ENCODE measurements at regions not wholly inside any gene's neighbourhood (a gene's known extent, or its start where the extent isn't known, plus 50 kb on each side); places are given as distances from the start of the nearest gene placed in this dataset.
"Not testable (repeated sequence)": the region's sequence is repeated elsewhere in the genome, so short reads cannot be mapped to it uniquely, and the experiment has no call there.

DNA sequence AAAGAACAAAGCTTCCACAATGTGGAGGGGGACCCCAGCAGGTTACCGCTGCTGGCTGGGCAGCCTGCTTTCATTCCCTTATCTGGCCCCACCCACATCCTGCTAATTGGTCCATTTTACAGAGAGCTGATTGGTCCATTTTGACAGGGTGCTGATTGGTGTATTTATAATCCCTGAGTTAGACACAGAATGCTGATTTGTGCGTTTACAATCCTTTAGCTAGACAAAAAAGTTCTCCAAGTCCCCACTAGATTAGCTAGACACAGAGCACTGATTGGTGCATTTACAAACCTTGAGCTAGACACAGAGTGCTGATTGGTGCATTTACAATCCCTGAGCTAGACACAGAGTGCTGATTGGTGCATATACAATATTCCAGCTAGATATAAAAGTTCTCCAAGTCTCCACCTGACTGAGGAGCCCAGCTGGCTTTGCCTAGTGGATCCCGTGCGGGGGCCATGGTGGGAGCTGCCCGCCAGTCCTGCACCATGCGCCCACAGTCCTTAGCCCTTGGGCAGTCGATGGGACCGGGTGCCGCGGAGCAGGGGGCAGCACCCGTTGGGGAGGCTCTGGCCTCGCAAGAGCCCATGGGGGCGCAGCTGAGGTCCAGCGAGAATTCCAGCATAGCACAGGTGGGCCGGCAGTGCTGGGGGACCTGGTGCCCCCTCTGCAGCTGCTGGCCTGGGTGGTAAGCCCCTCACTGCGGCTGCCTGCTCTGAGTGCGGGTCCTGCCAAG lies 88.8 kb upstream of the MYLIP start:
- not testable (repeated sequence) for DNase-seq (ENCODE audit: low read depth)

DNA sequence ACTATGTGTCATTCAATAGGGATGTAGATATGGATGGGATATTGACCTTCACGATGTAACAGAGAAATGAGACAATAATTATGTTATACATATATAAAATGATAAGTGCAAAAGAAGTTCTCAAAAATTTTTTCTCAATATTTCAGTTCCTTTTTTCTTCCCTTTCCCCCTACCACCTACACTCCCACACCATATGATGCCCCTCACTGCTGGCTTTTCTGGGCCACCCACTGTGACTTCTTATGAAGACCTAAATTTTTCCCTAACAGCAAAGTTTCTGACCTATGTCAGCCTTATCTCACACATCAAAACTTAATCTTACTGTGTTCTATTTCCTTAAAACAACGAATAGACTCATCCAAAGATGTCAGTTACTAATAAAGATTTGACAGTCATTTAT lies 89.9 kb upstream of the MYLIP start:
- no peak for DNase-seq (ENCODE audit: low read depth)

DNA sequence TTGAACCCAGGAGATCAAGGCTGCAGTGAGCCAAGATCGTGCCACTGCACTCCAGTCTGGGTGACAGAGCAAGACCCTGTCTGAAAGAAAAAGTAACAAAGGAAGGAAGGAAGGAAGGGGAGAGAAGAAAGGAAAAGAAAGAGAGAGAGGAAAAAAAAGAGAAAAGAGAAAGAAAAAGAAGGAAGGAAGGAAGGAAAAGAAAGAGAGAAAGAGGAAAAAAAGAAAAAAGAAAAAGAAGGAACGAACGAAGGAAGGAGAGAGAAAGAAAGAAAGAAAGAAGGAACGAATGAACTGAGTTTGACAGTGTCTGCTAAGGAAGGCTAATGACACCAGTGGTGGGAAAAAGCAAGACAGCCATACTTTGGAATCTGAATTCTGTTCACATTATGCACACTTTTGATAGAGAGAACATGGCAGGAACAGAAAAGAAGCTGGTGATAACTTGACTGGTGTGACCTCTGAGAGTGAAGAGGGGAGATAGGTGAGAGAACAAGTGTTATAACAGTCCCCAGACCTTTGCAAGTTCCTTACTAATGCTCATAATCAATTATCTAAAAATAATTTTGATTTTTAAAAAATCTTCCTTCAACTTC lies 93.3 kb upstream of the MYLIP start:
- DNase-seq (ENCODE audit: low read depth), result no peak

DNA sequence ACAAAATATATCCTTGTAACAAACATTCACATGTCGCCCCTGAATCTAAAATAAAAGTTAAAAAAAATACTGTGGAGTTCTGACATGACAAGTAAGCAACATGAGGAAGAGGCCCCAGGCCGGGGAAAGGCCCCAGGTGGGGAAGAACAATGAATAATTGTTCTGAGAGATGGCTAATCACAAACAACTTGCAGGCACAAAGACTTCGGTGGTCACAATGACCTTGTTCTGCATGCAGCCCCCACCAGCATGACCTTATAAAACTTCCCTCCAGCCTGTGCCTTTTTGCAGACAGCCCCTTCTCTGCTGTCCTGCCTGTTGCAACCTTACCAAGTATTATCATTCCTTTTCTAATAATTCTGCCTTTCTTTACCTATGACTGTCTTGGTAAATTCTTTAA lies 95.7 kb upstream of the MYLIP start:
- no peak for DNase-seq (ENCODE audit: low read depth)

DNA sequence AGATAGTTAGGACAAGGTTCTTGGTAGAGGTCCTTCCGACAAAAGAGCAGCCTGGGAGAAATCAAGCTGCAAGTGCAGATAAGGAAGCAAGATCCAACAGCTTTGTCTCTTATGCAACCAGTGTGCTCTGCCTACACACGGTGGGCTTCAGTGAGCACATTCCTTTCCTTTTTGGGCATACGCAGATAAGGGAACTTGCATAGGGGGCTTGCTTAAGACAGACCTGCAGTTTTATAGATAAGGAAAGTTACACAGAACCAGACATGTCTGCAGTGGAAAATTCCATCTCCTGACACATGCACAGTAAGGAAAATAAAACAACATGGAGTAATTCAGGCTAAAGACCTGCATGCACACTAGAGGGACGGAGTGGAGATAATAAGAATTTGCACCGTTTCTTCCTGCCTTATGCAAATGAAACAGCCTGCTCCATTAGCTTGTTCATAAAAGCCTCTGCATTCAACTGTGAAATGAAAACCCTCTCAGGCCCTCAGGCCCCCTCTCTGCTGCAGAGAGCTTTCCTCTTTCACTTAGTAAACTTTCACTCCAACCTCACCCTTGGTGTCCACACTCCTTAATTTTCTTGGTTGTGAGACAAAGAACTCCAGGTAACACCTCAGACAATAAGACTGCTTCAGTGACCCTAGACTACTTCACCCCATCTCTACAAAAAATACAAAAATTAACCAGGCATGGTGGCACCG lies 97.5 kb upstream of the MYLIP start:
- DNase-seq (ENCODE audit: low read depth), result no peak

DNA sequence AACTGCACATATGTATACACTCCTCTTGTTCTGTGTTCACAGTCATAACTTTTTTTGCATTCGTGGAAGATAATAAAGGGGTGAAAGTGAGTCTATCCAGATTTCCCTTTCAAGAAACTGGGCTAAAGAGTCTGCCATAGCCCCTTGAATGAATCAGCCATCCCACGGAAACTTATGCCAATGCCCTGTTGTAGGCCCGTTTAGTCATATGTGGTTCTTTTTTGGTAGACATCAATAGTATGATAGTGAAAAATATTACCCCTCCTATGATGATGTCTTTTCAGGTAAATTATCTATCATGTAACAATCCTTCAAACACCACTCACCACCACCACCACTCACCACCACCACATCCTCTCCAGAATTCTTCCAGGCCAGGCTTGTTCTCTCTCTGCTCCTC lies 99.9 kb upstream of the MYLIP start:
- DNase-seq (ENCODE audit: low read depth), result no peak

DNA sequence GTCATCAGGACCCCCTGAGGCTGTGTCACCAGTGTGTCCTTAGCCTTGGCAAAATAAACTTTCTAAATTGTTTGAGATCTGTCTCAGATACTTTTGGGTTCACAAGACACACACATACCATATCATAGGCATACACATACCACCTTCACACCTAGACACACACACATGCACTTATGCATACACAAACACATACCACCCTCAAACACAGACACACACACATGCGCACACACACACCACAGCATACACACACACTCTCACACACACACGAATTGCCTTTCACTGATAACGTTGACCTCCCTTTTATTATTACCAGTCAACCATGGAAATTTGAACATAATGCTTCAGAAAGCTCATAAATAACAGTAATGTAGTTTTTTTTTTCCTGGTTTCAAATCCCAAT lies 108.6 kb upstream of the MYLIP start:
- no peak for DNase-seq (ENCODE audit: low read depth)

DNA sequence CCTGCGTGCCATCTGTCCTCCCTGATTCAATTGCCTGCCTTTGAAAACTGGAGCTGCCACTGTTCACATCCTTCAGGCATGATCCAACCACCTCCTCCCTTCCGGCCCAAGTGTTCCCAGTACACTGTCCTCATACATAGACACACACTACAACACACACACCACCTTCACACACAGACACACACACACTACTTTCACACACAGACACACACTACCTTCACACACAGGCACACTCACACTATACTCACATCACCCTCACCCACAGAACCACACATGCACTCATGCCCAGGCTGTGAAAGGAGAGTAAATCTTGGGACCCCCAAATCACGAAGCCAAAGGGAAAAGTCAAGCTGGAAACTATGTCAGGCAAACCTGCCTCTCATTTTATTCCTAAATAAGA lies 109.4 kb upstream of the MYLIP start:
- no peak for DNase-seq (ENCODE audit: low read depth)

DNA sequence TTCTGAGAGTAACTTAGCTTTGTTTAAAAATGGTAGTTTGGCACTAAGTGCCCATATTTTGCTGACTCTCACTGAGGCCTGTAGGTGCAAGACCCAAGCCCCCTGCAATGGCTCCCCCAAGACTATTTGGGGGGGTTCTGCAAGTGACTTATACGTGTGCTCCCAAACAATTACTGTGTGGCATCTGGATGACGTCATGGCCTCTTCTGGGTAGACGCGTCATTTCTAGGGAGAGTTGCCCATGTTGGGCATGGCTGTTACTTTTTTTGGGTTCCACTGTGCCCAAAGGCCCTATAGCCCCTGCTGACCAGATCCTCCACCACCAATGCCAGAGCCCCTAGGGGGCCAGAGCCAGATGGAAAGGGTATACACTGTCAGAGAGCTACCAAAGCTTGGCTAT lies 110.3 kb upstream of the MYLIP start:
- DNase-seq (ENCODE audit: low read depth), result no peak

DNA sequence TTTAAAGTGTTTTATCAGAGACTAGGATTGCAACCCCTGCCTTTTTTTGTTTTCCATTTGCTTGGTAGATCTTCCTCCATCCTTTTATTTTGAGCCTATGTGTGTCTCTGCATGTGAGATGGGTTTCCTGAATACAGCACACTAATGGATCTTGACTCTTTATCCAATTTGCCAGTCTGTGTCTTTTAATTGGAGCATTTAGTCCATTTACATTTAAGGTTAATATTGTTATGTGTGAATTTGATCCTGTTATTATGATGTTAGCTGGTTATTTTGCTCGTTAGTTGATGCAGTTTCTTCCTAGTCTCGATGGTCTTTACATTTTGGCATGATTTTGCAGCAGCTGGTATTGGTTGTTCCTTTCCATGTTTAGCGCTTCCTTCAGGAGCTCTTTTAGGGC lies 114.6 kb upstream of the MYLIP start:
- not testable (repeated sequence) for DNase-seq (ENCODE audit: low read depth)

DNA sequence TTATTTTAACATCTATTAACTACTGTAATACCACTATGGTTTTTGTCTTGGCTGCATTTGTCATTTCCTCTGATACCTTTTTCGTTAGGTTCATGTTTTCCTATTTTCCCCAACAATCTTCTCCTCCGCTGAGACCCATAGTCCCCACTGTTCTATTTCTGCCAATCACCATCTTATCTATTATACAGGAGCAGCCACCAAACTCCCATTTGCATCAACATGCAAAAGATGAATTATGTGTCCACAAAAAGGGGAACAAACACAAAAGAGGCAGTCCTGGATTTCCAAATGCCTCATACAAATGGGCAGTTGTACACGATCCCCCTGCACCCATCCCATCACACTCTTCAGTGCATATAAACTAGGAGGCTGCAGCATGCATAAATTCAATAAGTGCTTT lies 121.7 kb upstream of the MYLIP start:
- no peak for DNase-seq (ENCODE audit: low read depth)

DNA sequence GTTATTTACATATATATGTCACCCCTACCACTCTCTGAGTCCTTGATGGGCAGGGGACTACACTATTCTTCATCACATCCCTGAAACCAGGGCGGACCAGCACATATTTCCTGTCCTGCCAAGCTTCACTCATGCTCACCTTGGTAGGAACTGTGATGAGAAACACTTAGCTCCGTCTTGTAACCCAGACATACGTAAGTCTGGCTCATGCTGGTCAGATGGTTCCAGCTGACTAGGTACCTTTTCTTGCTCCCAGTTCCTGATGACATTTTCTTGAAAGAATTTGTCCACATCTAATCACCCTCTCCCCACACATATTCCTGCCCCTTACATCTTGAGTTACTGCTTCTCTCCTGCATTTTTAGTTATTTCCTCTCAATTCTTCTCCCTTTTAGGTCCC lies 122.2 kb upstream of the MYLIP start:
- no peak for DNase-seq (ENCODE audit: low read depth)

DNA sequence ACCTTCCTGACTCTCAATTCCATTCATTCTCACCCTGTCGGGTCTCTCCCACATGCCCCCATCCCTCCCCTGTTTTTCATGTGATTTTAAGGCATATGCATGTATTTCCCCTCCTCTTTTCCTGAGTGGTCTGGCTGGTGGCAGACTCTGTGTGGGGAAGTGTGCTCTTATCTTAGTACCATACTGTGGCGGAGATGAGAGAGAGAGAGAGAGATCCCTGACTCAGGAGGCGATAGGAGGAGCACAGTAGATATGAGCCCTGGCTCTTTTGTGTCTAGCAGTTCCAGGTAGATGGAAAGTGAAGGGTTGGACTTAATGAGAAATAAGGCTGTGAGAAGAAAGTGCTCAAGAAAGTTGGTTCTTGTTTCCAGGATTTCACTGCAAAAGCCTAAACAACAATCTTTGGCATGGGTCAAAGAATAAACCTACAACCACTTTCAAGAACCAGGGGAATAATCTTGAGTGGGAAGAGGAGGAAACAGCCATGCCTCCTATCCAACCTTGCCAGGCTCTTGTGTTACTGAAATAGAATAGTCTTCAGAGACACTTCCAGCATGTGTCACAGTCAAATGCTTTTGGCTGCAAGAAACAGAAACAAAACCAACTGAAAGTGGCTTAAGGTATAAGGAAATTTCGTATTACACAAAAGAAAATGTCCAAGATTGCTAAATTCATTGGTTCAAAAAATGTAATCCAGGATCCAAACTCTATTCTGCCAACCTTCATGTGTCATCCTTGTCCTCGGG lies 123.8 kb upstream of the MYLIP start:
- DNase-seq (ENCODE audit: low read depth), result no peak

DNA sequence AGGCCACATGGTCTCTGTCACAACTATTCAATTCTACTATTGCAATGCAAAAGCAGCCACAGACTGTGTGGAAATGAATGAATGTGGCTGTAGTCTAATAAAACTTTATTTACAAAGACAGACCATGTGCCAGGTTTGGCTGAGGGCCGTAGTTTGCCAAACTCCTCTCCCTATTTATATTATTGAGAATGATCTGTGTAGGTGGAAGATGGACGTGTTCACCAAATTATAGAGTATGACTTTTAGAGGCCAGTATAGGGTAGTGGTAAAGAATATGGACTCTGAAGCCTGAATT lies 125.7 kb upstream of the MYLIP start:
- no peak for DNase-seq (ENCODE audit: low read depth)

DNA sequence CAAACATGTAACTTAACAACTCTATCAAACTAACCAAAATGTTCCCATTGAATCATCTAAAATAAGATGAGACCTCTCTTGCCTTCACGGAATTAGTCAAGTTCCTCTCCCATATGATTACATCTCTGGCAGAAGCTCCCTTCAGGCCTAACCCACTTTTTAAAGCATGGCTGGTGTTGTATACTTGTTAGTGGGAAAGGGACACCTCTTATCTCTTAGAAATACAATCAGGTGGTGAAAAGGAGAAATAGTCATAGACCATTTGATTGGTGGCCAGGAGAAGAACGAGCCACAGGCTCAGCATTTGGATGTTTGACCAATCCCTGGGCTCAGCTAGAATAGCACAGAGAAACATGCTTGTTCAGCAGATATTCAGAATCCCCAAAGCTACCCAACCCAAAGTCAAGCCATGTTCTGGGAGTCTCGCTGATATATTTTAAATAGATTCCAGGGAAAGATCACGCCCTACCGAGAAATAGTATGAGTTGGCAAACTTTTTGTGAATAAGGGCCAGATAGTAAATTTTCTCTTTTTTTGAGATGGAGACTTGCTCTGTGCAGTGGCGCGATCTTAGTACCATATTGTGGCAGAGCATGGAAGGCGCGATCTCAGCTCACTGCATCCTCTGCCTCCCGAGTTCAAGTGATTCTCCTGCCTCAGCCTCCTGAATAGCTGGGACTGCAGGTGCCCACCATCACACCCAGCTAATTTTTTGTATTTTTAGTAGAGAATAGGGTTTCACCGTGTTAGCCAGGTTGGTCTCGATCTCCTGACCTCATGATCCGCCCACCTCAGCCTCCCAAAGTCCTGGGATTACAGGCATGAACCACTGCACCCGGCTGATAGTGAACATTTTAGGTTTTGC lies 126.3 kb upstream of the MYLIP start:
- no peak for DNase-seq (ENCODE audit: low read depth)

DNA sequence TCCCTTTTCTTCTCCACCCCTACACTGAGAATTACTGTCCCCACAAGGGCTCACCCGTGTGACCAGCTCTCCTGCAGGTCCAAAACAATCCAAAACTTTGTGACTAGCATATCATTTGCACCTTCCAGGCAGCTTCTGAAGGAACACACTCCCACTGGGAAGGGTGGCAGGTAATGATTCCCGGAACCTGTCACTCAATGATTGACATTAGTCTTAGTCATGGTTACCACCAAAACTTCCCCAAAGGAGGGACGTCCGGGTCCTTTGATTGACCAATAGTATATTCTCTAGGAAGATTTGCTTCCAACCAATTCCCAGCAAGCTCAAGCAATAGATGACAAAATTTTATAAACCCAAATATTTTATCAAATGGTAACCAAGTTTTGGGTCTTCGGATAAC lies 127.7 kb upstream of the MYLIP start:
- no peak for DNase-seq (ENCODE audit: low read depth)

DNA sequence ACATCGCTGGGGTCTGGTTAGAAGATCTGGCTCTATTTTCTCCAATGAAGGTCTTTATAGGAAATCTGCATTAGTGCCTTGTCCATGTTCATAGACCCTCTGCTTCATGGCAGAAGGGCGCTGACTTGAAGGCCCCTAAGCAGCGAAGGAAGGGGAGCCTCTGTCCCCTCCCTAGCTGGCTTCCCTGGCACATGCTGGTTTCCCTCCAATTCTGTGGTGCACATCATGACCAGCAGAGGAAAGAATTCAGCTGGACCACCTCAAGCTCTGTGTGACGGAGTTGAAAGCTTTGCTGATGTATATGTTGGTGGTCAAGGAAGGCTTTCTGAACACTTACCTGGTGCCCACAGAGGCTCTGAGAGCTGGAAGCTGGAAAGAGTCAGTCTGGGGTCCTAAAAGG lies 129.7 kb upstream of the MYLIP start:
- DNase-seq (ENCODE audit: low read depth), result no peak

DNA sequence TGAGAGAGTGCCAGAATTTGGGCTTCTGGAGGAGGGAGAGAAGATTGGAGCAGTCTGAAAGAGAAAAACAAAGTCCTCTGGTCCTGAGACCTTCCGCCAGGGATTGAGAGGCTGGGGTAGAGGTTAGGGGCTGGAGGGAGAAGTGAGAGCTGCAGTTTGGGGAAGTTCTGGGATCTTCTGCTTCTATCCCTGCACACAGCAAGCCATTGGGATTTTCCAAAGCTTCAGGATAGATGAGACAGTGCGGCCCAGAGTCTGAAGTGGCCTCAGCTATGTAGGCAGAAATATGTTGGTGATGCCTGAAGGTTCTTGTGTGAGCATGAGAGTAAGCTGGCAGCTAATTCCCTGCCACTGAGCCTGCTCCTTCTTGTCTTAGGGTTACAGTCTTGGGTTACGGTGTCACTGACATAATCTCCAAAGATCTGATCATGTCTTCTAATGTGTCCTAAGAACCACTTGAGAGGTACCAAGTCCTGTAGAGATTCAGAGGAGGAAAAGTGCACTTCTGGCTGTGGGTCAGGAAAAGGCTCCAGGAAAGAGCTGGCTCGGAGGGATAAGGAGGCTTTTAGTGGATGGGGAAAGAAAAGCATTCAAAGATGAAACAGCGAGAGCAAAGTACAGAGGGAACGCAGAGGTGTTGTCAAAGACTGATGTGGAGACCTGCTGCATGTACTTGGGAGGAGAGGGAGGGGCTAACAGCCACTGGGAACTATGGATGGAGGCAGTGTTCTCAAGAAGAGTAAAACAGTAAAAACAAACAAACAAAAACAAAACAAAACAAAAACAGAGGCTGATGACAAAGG lies 131.1 kb upstream of the MYLIP start:
- no peak for DNase-seq (ENCODE audit: low read depth)

DNA sequence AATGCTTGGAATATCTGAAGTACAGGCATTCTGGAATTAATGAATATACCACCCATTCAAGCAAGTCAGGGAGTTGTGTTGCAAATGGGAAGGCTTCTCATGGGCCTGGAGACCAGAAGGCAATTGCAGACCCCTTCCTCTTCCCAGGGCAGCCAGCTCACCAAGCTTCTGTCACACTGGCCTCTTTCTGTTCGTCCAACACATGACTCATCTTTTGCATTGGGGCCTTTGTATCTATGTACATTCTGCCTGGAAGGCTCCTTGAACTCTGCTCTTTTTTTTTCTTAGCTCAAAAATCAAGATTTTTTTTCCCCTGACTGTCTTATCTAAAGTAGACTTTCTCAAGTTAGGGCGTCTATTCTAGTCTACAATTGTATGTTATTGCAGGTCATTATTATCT lies 132.9 kb upstream of the MYLIP start:
- DNase-seq (ENCODE audit: low read depth), result no peak

DNA sequence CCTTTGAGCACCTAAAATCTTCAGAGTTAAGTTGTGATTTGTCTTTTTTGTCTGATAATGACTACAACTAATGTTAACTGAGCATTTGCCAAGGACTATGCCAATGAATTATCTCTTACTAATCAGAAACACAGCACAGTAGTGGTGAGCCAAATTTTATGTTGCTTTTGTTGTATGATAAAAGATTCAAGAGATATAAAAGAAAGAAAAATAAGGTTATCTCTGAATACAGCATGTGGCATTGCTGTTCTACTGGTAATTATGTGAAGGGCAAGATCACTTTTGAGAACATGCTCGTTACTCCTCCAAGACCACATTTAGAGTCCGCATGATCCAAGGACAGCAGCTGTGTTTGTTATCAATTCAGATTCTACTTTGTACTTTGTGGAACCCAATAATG lies 133.4 kb upstream of the MYLIP start:
- DNase-seq (ENCODE audit: low read depth), result no peak

DNA sequence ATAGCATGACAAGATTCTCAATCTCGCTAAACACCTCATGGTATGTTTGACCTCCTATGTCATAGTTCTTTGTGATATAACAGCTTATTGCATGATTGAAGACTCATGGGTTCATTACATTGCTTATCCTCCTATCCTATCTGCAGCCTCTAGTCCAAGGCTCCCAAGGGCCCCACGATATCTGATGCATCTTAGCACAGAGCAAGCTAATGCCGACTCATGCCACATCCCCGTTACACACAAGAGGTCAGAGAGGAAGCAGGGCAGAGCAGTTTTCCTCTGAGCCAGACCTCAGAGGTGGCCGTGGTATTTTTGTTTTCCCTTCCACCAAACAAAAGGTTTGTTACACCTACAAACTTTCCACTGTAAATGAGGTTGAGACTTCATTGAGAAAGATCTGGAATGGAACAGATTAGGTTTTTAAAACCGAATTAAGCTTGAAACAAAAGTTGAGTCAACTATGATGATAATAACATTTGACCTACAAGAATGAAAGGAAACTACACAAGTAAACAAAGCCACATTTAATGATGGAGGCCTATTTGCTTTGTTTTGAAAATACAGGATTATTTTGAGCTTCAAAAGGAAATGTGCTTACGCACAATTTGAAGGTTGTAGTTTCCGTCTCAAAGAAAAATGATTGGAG lies 133.9 kb upstream of the MYLIP start:
- DNase-seq (ENCODE audit: low read depth), result no peak
